Caco-2 (cell line): ENCODE measurements at regions not wholly inside any gene's neighbourhood (a gene's known extent, or its start where the extent isn't known, plus 50 kb on each side); places are given as distances from the start of the nearest gene placed in this dataset.
A peak's percentile ranks its signal among the peaks of the same experiment; 100 is the strongest.

Source experiments
- BruUV-seq: library from RNA; stranded (reverse); fragments of 400-500 nt; replicated peaks from 2 replicates; lab custom pipeline; 2021; lab: Mats Ljungman, UMichigan
- CTCF ChIA-PET: fragments of 300-600 bp; sonication (Branson Sonifier 250); formaldehyde crosslinking; loops from one replicate; lab custom pipeline; 2022; ENCODE audit warnings: antibody characterized with exemption; lab: Charles Lee
- POLR2A ChIA-PET: fragments of 300-600 bp; sonication (Branson Sonifier 250); formaldehyde crosslinking; loops from one replicate; lab custom pipeline; 2022; ENCODE audit warnings: antibody characterized with exemption; lab: Charles Lee
- DNase-seq, 2 experiments: peaks; one replicate each; pipeline versions ENCODE4 v3.0.0 to v3.0.0-alpha.2; 2020 to 2022
- H3K27me3 ChIP-seq: replicated peaks from 2 replicates; pipeline ENCODE4 v1.6.0; 2011; ENCODE audit warnings: low read length; ENCODE audit not compliant: control insufficient read depth, insufficient read depth
- H3K36me3 ChIP-seq: 2 replicates; pipeline ENCODE4 v1.5.1; 2011; ENCODE audit warnings: low read length; ENCODE audit not compliant: control insufficient read depth, insufficient read depth
- H3K4me1 ChIP-seq: fragments of 250-450 bp; sonication (Bioruptor Pico); 2 replicates; pipeline ENCODE4 v1.5.1; 2020; ENCODE audit warnings: mild to moderate bottlenecking
- H3K4me3 ChIP-seq: 2 replicates; pipeline ENCODE4 v1.5.1; 2011; ENCODE audit warnings: low read depth, mild to moderate bottlenecking, control low read depth, low read length
- H3K9me3 ChIP-seq: fragments of 250-450 bp; sonication (Bioruptor Pico); 2 replicates; pipeline ENCODE4 v1.5.1; 2020; ENCODE audit warnings: mild to moderate bottlenecking, moderate library complexity
- H3K27ac Mint-ChIP-seq: one replicate; pipeline ENCODE4 v1.8.0; 2022; ENCODE audit warnings: mixed read lengths; ENCODE audit not compliant: unreplicated experiment
- H3K27me3 Mint-ChIP-seq: one replicate; pipeline ENCODE4 v1.8.0; 2022; ENCODE audit warnings: mixed read lengths; ENCODE audit not compliant: insufficient read depth, unreplicated experiment
- H3K36me3 Mint-ChIP-seq: one replicate; pipeline ENCODE4 v1.8.0; 2022; ENCODE audit warnings: mild to moderate bottlenecking, mixed read lengths; ENCODE audit not compliant: insufficient read depth, unreplicated experiment
- H3K4me1 Mint-ChIP-seq: one replicate; pipeline ENCODE4 v1.8.0; 2022; ENCODE audit warnings: low read depth, mixed read lengths; ENCODE audit not compliant: unreplicated experiment
- H3K4me3 Mint-ChIP-seq: one replicate; pipeline ENCODE4 v1.8.0; 2022; ENCODE audit warnings: mild to moderate bottlenecking, moderate library complexity, mixed read lengths; ENCODE audit not compliant: unreplicated experiment
- H3K9me3 Mint-ChIP-seq: one replicate; pipeline ENCODE4 v1.8.0; 2022; ENCODE audit warnings: mixed read lengths; ENCODE audit not compliant: unreplicated experiment
- intact Hi-C: fragments of 100-400 bp; cut with micrococcal nuclease; formaldehyde crosslinking; loops from one replicate; pipeline ENCODE4 v1.10.0; 2022; ENCODE audit not compliant: unreplicated experiment
- TF ChIP-seq, protein P1 (sequence below), 2 experiments: fragments of 200-600 bp in 1 of 2; IDR thresholded peaks; 1 replicate in 1 of 2; 2 replicates in 1 of 2; pipeline versions ENCODE4 v1.5.1 to v1.8.0; 2011 to 2022; ENCODE audit warnings: antibody characterized with exemption in 1 of 2, control low read depth in 1 of 2, inconsistent platforms in 1 of 2, low read depth in 1 of 2, low read length in 1 of 2, mild to moderate bottlenecking in 1 of 2, moderate library complexity in 1 of 2; ENCODE audit not compliant: insufficient read depth in 1 of 2, severe bottlenecking in 1 of 2, unreplicated experiment in 1 of 2

- BruUV-seq: no TSS peak
- H3K4me1 Mint-ChIP-seq: no peaks in the 10 kb centered on the region
- H3K4me3 Mint-ChIP-seq: no peak overlapping the region
- H3K9me3 ChIP-seq: no peaks in the 10 kb centered on the region
- TF ChIP-seq, protein P1, sequence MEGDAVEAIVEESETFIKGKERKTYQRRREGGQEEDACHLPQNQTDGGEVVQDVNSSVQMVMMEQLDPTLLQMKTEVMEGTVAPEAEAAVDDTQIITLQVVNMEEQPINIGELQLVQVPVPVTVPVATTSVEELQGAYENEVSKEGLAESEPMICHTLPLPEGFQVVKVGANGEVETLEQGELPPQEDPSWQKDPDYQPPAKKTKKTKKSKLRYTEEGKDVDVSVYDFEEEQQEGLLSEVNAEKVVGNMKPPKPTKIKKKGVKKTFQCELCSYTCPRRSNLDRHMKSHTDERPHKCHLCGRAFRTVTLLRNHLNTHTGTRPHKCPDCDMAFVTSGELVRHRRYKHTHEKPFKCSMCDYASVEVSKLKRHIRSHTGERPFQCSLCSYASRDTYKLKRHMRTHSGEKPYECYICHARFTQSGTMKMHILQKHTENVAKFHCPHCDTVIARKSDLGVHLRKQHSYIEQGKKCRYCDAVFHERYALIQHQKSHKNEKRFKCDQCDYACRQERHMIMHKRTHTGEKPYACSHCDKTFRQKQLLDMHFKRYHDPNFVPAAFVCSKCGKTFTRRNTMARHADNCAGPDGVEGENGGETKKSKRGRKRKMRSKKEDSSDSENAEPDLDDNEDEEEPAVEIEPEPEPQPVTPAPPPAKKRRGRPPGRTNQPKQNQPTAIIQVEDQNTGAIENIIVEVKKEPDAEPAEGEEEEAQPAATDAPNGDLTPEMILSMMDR (IDR thresholded peaks at IDR 0.05; ENCODE audit: insufficient read depth in 1 of 2, low read depth in 1 of 2, low read length in 1 of 2, severe bottlenecking in 1 of 2, unreplicated experiment in 1 of 2): no peak
- intact Hi-C loops: no loop called here
- peaks cover 7% of the 10 kb centered on the region for H3K27me3 Mint-ChIP-seq
- no peaks in the 10 kb centered on the region for H3K4me1 ChIP-seq
- no peaks in the 10 kb centered on the region for H3K36me3 ChIP-seq
- DNase-seq: no peak
- H3K4me3 ChIP-seq: no peak overlapping the region
- H3K9me3 Mint-ChIP-seq: no peaks in the 10 kb centered on the region
- no peaks in the 10 kb centered on the region for H3K27me3 ChIP-seq
- H3K36me3 Mint-ChIP-seq: no peaks in the 10 kb centered on the region
- no peak overlapping the region for H3K27ac Mint-ChIP-seq
- POLR2A ChIA-PET: no interaction called here
- CTCF ChIA-PET: no interaction called here
These were observed 135.4 kb upstream of the AKIRIN2 start for GRCh38 chr6:87837444-87837843.

DNA sequence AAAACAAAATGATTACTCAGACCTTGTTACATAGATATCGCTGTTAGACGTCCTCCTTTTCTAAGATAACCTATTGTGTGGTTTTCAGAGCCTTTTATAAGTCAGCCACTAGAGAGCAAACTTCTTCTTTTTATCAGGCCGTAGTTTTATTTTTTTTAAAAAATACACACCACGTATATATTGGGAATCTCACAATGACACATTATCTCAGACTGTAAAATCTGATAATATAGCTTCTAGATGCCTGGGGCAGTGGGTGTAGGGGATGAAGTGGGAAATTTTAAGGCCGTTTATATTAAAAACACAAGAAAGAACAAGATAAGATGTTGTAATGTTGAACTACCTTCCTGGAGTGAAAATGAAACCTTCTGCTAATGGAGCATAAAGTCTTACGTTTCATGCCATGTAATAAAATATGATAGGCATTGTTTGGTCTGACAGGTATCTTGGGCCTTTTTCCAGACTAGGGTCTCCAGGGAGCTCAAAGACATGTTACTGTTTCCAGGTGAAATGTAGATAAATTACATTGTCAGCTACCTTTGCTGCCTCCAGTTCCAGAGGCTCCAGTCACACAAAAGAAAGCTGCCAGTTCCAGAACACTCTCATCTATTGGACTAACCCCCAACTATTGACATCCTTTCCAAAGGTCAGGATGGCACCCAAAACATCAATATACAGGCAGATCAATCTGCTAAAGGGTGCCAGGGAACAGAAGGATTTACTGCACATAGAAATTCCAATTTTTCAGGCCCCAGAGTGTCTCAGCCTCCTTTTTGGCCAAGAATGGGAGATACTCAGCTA, 130.2 kb upstream of the AKIRIN2 start:
- H3K4me3 Mint-ChIP-seq: no peak overlapping the region
- Histone ChIP-seq H3K36me3 (no peaks in the 10 kb centered on the region), H3K4me1 (no peaks in the 10 kb centered on the region), H3K9me3 (no peaks in the 10 kb centered on the region), H3K27me3 (no peaks in the 10 kb centered on the region), H3K4me3 (no peak overlapping the region)
- intact Hi-C loops: loop anchor here (2.0 to 5.0 kb wide), 2 partner anchors 97 to 335 kb away; partner anchors contain the start of gene CNR1
- peaks cover 11% of the 10 kb centered on the region for H3K9me3 Mint-ChIP-seq
- H3K4me1 Mint-ChIP-seq: peaks cover 8% of the 10 kb centered on the region
- H3K27ac Mint-ChIP-seq: no peak overlapping the region
- CTCF ChIA-PET: interaction anchor here (1.0 kb wide), 1 partner anchor 660 kb away, joined by 3 read pairs; no protein-coding TSS in a partner anchor
- H3K27me3 Mint-ChIP-seq: no peaks in the 10 kb centered on the region
- POLR2A ChIA-PET: no interaction called here
- H3K36me3 Mint-ChIP-seq: no peaks in the 10 kb centered on the region
- no peak for DNase-seq
- no TSS peak for BruUV-seq
- TF ChIP-seq, protein P1 (IDR thresholded peaks at IDR 0.05; ENCODE audit: insufficient read depth in 1 of 2, low read depth in 1 of 2, low read length in 1 of 2, severe bottlenecking in 1 of 2, unreplicated experiment in 1 of 2): peak; percentile 18 to 28

DNA sequence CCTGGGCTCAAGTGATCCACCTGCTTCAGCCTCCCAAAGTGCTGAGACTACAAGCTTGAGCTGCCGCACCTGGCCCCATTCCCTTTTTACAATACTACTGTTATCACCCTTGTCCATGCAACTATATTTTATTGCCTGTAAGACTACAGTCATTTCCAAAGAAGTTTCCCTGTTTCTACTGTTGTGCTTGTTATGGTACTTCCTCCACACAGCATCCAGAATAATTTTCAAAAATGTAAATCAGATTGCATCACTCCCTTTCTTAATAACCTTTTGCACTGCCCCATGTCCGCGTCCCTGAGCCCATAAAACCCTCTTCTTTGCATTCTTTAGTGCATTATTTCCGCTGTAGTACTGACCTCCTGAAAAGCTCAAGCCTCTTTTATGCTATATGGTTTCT, 128.9 kb upstream of the AKIRIN2 start:
- no peaks in the 10 kb centered on the region for H3K27me3 Mint-ChIP-seq
- Histone ChIP-seq H3K36me3 (no peaks in the 10 kb centered on the region), H3K4me3 (no peak overlapping the region), H3K9me3 (no peaks in the 10 kb centered on the region), H3K4me1 (0 out of 2 replicates have a peak, but pooled peaks cover under 1% of the 10 kb centered on the region), H3K27me3 (no peaks in the 10 kb centered on the region)
- no peak overlapping the region for H3K27ac Mint-ChIP-seq
- ChIA-PET POLR2A (no interaction called here), CTCF (no interaction called here)
- peaks cover 11% of the 10 kb centered on the region for H3K9me3 Mint-ChIP-seq
- TF ChIP-seq, protein P1 (IDR thresholded peaks at IDR 0.05; ENCODE audit: insufficient read depth in 1 of 2, low read depth in 1 of 2, low read length in 1 of 2, severe bottlenecking in 1 of 2, unreplicated experiment in 1 of 2): no peak
- H3K4me1 Mint-ChIP-seq: peaks cover 15% of the 10 kb centered on the region
- H3K4me3 Mint-ChIP-seq: no peak overlapping the region
- no peak for DNase-seq
- H3K36me3 Mint-ChIP-seq: no peaks in the 10 kb centered on the region
- intact Hi-C loops: loop anchor here (5.0 kb wide), 1 partner anchor 336 kb away; the partner anchor contains the start of gene CNR1
- BruUV-seq: no TSS peak
